ENCODE measurements at regions not wholly inside any gene's neighbourhood (a gene's known extent, or its start where the extent isn't known, plus 50 kb on each side); places are given as distances from the start of the nearest gene placed in this dataset.
"Not testable (repeated sequence)": the region's sequence is repeated elsewhere in the genome, so short reads cannot be mapped to it uniquely, and the experiment has no call there.

DNA sequence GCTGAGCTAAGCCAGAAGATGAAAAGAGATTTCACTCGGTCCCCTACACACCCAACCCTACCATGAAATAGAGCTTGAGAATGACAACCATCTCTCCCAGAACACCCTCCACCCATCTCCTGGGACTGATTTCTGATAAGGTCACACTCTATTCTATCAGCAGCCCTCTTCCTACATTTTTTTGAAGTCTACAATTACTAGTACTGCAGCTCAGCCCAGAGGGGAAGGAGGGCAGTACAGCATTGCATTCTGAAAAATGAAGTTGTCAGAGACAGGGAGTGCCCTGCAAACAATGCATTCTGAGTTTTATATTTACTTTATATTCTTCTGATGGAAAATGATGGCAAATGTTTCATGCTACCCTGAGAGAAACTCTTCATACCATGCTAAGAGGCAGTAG is 318.5 kb downstream of the BCAT1 start:
- TF ChIP-seq, protein P1, sequence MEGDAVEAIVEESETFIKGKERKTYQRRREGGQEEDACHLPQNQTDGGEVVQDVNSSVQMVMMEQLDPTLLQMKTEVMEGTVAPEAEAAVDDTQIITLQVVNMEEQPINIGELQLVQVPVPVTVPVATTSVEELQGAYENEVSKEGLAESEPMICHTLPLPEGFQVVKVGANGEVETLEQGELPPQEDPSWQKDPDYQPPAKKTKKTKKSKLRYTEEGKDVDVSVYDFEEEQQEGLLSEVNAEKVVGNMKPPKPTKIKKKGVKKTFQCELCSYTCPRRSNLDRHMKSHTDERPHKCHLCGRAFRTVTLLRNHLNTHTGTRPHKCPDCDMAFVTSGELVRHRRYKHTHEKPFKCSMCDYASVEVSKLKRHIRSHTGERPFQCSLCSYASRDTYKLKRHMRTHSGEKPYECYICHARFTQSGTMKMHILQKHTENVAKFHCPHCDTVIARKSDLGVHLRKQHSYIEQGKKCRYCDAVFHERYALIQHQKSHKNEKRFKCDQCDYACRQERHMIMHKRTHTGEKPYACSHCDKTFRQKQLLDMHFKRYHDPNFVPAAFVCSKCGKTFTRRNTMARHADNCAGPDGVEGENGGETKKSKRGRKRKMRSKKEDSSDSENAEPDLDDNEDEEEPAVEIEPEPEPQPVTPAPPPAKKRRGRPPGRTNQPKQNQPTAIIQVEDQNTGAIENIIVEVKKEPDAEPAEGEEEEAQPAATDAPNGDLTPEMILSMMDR (conservative IDR thresholded peaks at IDR 0.05) = no peak
- H3K4me1 Mint-ChIP-seq = peaks cover 11% of the 10 kb centered on the region
- peaks cover 18% of the 10 kb centered on the region for H3K9me3 Mint-ChIP-seq
- H3K27ac Mint-ChIP-seq (ENCODE audit: unreplicated experiment) = no peak overlapping the region
- no peaks in the 10 kb centered on the region for H3K36me3 Mint-ChIP-seq (ENCODE audit: low read depth)
- no peak for DNase-seq (ENCODE audit: low read depth, low spot score)
- no peak overlapping the region for H3K4me3 Mint-ChIP-seq
- no peaks in the 10 kb centered on the region for H3K27me3 Mint-ChIP-seq (ENCODE audit: low read depth)

GRCh38 chr12:24625103-24625502 is 323.8 kb downstream of the BCAT1 start:
- peaks cover 17% of the 10 kb centered on the region for H3K36me3 Mint-ChIP-seq (ENCODE audit: low read depth)
- TF ChIP-seq, protein P1 (conservative IDR thresholded peaks at IDR 0.05) = no peak
- peaks cover 16% of the 10 kb centered on the region for H3K9me3 Mint-ChIP-seq
- H3K4me1 Mint-ChIP-seq = no peaks in the 10 kb centered on the region
- no peak overlapping the region for H3K27ac Mint-ChIP-seq (ENCODE audit: unreplicated experiment)
- H3K4me3 Mint-ChIP-seq = no peak overlapping the region
- no peak for DNase-seq (ENCODE audit: low read depth, low spot score)
- H3K27me3 Mint-ChIP-seq (ENCODE audit: low read depth) = no peaks in the 10 kb centered on the region

- not testable (repeated sequence) for H3K4me3 Mint-ChIP-seq; H3K9me3 Mint-ChIP-seq; H3K27ac Mint-ChIP-seq (ENCODE audit: unreplicated experiment); H3K27me3 Mint-ChIP-seq (ENCODE audit: low read depth); DNase-seq (ENCODE audit: low read depth, low spot score)
- peaks cover 18% of the 10 kb centered on the region for H3K4me1 Mint-ChIP-seq
- peaks cover 19% of the 10 kb centered on the region for H3K36me3 Mint-ChIP-seq (ENCODE audit: low read depth)
Observed at GRCh38 chr12:24619954-24620353, 328.9 kb downstream of the BCAT1 start.

DNA sequence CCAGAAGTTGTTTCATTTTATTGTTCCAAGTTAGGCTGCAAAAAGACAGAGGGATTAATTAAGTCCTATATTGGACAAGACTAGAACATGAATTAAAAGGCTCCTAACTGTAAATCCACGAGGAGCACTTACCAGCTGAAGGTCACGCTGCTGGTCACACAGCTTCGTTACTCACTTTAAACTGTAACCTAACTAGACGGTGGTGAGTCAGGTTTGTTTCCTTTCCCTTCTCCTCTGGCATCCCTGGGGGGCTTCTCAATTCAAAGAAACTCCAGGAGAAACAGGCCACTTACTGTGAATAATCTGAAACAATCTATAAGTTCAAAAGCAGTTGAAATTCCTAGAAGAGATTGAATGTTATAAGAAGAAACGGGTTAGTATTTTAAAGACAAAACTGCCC is 331.4 kb downstream of the BCAT1 start:
- Mint-ChIP-seq H3K9me3 (peaks cover 3% of the 10 kb centered on the region), H3K4me1 (peaks cover 18% of the 10 kb centered on the region), H3K36me3 (ENCODE audit: low read depth) (peaks cover 12% of the 10 kb centered on the region), H3K27me3 (ENCODE audit: low read depth) (no peaks in the 10 kb centered on the region), H3K4me3 (no peak overlapping the region), H3K27ac (ENCODE audit: unreplicated experiment) (no peak overlapping the region)
- DNase-seq (ENCODE audit: low read depth, low spot score) = no peak
- TF ChIP-seq, protein P1 (conservative IDR thresholded peaks at IDR 0.05) = no peak

- no peak overlapping the region for H3K4me3 Mint-ChIP-seq
- peaks cover 3% of the 10 kb centered on the region for H3K36me3 Mint-ChIP-seq (ENCODE audit: low read depth)
- DNase-seq (ENCODE audit: low read depth, low spot score) = no peak
- H3K27ac Mint-ChIP-seq (ENCODE audit: unreplicated experiment) = no peak overlapping the region
- TF ChIP-seq, protein P1 (conservative IDR thresholded peaks at IDR 0.05) = no peak
- H3K4me1 Mint-ChIP-seq = peaks cover 18% of the 10 kb centered on the region
- no peaks in the 10 kb centered on the region for H3K27me3 Mint-ChIP-seq (ENCODE audit: low read depth)
- H3K9me3 Mint-ChIP-seq = peaks cover 10% of the 10 kb centered on the region
Observed at GRCh38 chr12:24615967-24616411, 332.9 kb downstream of the BCAT1 start.

GRCh38 chr12:24608637-24609285 is 340.1 kb downstream of the BCAT1 start:
- no peaks in the 10 kb centered on the region for H3K27me3 Mint-ChIP-seq (ENCODE audit: low read depth)
- H3K9me3 Mint-ChIP-seq = peaks cover 26% of the 10 kb centered on the region
- TF ChIP-seq, protein P1 (conservative IDR thresholded peaks at IDR 0.05) = no peak
- H3K36me3 Mint-ChIP-seq (ENCODE audit: low read depth) = peaks cover 6% of the 10 kb centered on the region
- no peak overlapping the region for H3K27ac Mint-ChIP-seq (ENCODE audit: unreplicated experiment)
- no peak overlapping the region for H3K4me3 Mint-ChIP-seq
- no peaks in the 10 kb centered on the region for H3K4me1 Mint-ChIP-seq
- DNase-seq (ENCODE audit: low read depth, low spot score) = no peak
